Hepatocyte (in vitro differentiated cells): ENCODE measurements at regions not wholly inside any gene's neighbourhood (a gene's known extent, or its start where the extent isn't known, plus 50 kb on each side); places are given as distances from the start of the nearest gene placed in this dataset.

ENCODE experiments used
- CTCF ChIP-seq: fragments of 200-600 bp; sonication (generic); IDR thresholded peaks from 2 replicates; pipeline ENCODE4 v1.5.1; 2016; ENCODE audit warnings: antibody characterized with exemption, mild to moderate bottlenecking; ENCODE audit not compliant: poor library complexity
- EZH2phosphoT487 ChIP-seq: fragments of 200-600 bp; sonication (generic); IDR thresholded peaks from one replicate; pipeline ENCODE4 v1.6.1; 2018; ENCODE audit warnings: antibody characterized with exemption, mild to moderate bottlenecking, low read depth, moderate library complexity; ENCODE audit not compliant: unreplicated experiment, severe bottlenecking

- no peak for TF ChIP-seq CTCF
- TF ChIP-seq EZH2phosphoT487: no peak
These were observed 249.0 kb upstream of the ID2 start for GRCh38 chr2:8432706-8433336.
